Myocyte (in vitro differentiated cells): ENCODE measurements at regions not wholly inside any gene's neighbourhood (a gene's known extent, or its start where the extent isn't known, plus 50 kb on each side); places are given as distances from the start of the nearest gene placed in this dataset.

Source experiments
- DNase-seq: peaks from one replicate; pipeline ENCODE4 v3.0.0-alpha.2; 2012; ENCODE audit warnings: low read depth

DNA sequence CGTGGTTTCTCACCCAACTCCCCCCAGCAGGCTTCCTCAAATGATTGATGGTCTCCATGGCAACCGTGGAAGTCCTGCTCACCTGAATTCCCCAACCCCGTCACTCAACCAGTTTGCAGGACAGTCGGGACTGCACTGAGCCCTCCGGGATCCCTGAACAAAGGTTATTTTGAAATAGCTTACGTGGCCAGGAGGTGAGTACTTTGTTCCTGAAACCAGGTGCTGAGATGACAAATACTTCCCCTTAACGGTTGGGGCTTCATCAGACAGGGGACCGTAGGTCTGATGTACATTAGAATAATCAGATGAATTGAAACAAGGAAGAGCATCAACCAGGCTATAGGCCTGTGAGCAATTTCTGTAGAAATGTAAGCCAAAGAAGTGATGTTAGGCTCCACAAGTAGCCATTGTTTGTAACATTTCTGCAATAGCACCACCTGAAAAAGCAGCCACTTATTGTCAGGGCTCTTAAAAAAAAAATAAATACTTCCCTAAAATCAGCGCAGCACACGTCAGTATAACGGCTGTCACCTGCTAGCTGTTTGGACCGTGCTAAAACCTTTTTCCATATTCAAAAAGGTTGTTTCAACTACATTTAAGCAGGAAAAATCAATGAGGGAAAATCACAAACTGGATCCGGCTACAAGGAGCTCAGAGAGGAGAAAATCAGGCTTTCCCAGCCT, 206.4 kb upstream of the ID2 start:
- DNase-seq: no peak

GRCh38 chr2:8477552-8478470, 204.0 kb upstream of the ID2 start:
- no peak for DNase-seq

GRCh38 chr2:8478471-8478793, 203.4 kb upstream of the ID2 start:
- DNase-seq: no peak

DNA sequence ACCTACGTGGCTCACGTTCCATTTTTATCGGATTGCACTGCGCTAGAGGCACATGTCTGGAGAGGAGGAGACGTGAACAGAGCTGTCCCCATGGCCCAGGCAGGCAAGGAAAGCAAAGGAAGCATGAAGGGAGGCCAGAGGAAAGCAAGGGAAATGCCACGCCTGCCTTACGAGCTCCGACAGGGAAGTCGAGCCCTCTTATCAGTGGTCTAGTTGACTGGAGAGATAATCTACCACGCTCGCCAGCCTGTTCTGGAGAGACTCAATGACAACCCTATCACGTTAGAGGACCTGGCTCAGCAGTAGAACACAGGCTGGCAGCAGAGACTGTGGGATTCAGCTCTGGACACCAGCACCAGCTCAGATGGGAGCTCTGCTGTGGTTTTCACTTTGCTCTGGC, 202.6 kb upstream of the ID2 start:
- no peak for DNase-seq

- no peak for DNase-seq
Measured at GRCh38 chr2:8480915-8481314, 200.9 kb upstream of the ID2 start.

- DNase-seq: no peak
Measured at GRCh38 chr2:8481463-8482009, 200.3 kb upstream of the ID2 start.

DNA sequence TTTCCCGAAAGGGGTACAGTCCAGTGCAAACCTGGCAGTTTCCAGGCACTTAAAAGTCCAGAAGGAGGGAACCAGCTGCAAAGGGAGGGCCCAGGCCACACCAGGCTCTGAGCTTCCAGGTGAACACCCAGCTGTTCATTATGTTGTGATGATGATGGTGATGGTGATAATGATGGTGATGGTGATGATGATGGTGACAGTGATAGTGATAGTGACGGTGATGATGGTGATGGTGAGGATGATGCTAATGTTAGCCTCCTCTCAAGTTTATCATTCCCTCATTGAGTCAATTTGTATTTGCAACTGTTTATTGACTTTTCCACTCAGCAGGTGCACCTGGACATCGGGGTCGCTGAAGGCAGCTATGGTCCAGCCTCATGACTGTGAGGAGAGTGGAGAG, 199.4 kb upstream of the ID2 start:
- no peak for DNase-seq

- DNase-seq: no peak
Measured at GRCh38 chr2:8484502-8485283, 197.2 kb upstream of the ID2 start.

- DNase-seq: no peak
Measured at GRCh38 chr2:8485736-8486135, 196.1 kb upstream of the ID2 start.

DNA sequence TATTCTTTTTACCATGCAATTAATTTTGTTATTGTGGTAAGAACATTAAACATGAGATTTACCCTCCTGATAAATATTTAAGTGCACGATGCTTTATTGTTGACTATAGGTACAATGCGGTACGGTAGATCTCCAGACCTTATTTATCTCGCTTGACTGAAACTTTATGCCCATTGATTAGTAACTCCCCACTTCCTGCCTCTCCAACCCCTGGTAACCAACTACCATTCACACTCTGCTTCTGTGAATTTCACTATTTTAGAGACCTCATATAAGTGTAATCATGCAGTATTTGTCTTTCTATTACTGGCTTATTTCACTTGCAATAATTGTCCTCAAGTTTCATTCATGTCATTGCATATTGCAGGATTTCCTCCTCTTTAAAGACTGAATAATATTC, 195.7 kb upstream of the ID2 start:
- no peak for DNase-seq

- no peak for DNase-seq
Measured at GRCh38 chr2:8487461-8487932, 194.4 kb upstream of the ID2 start.

GRCh38 chr2:8488001-8488738, 193.7 kb upstream of the ID2 start:
- no peak for DNase-seq

DNA sequence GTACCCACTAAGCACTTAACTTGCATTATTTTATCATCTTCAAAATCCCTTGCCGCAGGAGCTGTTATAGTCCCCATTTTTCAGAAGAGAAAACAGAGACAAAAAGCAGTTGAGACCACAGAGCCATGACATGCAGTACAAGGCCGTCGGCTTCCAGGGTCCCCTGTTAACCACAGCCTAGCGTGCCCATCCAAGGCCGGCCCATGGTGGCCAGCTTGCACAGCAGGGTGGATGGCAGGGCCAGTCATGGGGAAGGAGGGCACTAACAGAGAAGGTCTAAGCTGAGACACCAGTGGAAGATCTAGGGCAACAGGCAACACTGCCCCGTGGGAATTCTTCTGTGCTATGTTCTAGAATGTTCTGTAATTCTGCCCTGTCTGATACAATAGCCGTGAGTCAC, 192.6 kb upstream of the ID2 start:
- DNase-seq: no peak

DNA sequence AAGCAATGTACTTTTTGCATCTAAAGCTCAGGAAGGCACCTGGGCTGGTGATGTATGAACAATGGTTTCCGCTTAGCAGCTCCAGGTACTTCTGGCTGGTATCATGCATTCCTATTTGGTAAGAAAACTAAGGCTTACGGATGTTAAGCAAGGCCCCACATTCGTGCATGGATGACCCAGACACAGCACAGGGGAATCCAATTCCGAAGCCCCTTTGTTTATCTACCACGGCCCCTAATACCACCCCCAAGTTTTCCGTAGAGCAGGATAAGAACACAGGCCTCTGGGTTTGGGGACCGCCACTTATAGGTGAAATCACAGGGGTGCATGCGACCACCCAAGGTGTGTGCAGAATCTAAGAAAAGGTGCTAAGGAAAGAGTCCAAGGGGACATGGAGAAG, 192.1 kb upstream of the ID2 start:
- DNase-seq: no peak

DNA sequence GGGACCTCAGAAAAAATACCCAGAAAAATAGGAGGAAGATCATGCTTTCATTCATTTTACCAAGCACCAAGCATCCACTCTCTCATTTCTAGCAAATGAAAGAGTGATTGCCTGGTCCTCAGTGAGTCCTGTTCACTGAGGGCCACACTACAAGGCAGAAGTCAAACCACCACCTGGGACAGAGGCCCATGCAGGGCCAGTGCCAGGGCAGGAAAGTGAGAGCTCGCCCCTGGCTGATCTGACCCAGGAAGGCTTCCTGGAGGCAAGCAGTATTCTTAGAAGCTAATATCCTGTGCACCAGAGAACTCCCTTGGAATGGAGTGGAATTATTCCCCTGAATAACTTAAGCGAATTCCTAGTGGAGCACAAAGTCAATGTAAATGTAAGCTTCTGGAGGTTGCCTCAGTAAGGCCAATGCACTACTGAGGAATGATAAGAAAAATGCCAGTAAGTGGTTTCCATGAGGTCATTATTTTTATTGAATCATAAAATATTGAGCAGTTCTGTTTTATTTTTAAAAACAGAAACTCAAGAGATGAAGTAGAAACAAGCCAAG, 191.6 kb upstream of the ID2 start:
- DNase-seq: no peak

- no peak for DNase-seq
Measured at GRCh38 chr2:8491296-8492027, 190.4 kb upstream of the ID2 start.

GRCh38 chr2:8494151-8494550, 187.7 kb upstream of the ID2 start:
- no peak for DNase-seq

GRCh38 chr2:8494589-8494988, 187.3 kb upstream of the ID2 start:
- DNase-seq: no peak

DNA sequence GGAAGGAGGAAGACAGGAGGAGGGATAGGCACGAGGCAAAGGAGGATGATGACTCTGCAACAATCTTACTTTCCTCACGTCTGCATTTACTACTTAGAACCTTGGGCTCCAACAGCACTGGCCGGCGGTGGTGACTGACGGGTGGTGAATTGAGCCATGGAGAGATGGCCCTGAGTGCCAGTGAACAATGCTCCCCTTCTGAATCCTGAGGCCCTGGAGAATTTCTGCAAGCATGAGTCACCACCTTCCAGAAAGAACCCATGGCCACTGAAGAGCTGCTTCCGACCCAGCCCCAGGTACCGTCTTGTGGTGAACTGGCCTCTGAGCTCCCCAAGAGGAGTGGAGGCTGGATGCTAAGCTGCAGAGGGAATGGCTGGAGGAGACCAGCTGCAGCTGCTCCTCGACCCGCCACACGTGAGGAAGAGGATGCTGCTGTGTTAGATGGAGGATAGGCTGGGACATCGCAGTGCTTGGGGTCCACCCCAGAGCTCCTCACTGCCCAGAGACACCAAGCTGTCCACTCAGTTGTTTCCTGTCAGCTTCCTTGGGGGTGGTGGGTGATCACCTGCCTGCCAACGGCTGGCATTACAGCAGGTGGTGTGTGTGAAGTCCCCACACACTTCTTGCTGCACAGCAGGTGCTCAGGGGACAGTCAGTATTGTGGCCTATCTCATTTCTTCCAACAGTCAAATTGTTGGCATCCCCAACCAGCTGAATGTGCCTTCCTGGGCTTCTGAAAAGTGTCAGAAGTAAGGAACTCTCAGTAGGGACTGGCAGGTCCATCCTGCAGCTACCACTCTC, 186.5 kb upstream of the ID2 start:
- DNase-seq: no peak
